GM21786 (cell line): ENCODE measurements at regions not wholly inside any gene's neighbourhood (a gene's known extent, or its start where the extent isn't known, plus 50 kb on each side); places are given as distances from the start of the nearest gene placed in this dataset.

Experiments
- ATAC-seq: cut with Tn5 transposase; IDR thresholded peaks from one replicate; pipeline ENCODE4 v1.9.1; 2021; ENCODE audit not compliant: unreplicated experiment

DNA sequence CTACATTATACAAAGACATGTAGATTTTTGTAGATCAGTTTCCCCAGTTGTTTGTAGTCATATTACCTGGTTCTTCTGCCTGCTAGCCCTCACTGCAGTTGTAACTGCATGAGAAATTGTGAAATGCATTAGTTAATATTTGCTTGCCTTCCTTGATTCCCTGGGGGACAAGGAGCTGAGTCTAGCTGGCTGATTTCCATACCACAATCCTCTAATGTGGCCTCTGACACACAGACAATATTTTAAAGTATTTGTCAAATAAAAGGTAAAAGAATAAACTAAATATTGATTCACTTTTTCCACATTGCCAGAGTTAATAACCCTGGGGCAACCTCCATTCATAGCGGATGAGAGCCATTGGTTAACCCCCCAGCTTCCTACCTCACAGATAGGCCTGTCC lies 128.8 kb upstream of the TMEM132C start:
- no peak for ATAC-seq

DNA sequence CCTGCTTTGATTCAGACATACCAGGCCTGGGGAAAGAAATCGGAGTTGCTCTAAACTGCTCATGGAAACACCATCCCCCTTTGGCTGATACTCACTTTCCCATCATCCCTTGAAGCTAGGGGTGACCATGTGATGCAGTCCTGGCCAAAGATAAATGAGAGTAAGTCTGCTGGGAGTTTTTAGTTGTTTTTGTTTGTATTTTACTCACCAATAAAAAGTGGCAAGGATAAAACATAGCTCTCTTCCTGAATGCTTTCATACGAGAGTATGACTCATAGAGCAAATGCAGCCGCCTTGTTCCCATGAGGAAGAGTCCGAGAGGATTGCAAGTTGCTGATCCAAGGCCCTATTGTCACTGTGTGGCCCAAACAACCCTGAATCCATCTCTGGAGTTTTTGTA lies 126.4 kb upstream of the TMEM132C start:
- no peak for ATAC-seq

DNA sequence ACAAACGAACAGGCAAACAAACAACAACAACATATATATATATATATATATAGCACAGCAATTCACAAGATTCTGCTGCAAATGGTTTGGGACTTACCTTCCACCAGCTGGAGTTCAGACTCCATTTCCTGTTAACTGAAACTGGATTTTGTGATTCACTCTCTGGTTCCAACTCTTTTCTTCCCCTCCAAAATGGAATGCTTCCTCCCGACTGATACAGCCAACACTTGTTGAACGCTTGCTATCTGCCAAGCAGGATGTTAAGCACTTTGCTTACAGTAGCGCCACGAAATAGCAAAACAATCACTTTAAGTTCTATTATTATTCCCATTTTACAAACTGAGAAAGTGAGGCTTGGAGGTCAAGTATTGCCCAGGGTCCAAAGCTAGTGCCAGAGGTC lies 116.0 kb upstream of the TMEM132C start:
- ATAC-seq: no peak

DNA sequence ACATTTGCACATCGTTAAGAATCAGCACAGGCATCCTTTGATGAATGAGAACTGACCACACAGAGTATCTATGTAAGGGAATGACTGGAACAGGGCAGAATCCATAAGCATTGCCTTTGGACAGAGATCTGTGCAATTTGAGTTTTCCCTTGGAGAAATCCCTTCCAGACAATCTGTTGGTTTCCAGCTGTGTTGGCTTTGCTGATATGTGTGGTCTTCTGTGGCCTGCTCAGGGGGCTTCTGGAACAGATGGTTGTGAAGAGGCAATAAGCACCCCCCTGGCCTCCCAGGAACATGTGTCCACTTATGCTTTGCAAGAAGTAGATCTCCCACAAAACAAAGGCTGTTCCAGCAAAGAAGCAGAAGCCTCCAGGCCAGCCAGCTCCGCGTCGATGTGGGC lies 111.4 kb upstream of the TMEM132C start:
- no peak for ATAC-seq

DNA sequence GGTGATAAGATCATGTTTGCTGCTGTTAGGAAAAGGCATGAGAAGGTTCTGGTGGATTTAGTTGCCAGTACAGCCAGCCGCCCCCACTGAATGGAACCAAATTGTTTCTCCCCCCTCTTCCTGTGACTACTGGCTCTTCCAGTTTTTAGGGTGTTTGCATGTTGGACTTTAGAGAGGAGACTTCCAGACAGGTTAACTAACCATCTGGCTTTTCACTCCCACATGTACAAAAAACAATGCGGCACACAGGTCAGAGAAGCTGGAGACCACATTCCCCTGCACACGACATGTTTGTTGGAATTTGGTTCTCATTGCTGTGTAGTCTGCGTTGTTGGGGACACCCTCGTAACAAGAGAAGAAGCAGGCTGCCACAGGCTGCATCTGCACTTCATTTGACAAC lies 103.9 kb upstream of the TMEM132C start:
- ATAC-seq: no peak

DNA sequence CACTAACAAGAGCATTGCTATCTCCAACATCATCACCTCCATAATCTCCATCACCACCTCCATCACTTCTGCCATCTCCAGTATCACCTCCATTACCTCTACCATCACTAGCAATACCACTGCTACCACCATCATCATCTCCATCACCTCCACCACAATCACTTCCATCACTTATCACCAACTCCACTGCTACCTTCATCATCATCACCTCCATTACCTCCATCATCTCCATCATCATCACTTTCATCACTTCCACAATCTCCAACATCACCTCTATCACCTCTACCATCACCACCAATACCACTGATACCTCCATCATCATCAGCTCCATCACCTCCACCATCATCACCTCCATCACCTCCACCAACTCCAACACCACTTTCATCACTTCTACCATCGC lies 102.4 kb upstream of the TMEM132C start:
- no peak for ATAC-seq

DNA sequence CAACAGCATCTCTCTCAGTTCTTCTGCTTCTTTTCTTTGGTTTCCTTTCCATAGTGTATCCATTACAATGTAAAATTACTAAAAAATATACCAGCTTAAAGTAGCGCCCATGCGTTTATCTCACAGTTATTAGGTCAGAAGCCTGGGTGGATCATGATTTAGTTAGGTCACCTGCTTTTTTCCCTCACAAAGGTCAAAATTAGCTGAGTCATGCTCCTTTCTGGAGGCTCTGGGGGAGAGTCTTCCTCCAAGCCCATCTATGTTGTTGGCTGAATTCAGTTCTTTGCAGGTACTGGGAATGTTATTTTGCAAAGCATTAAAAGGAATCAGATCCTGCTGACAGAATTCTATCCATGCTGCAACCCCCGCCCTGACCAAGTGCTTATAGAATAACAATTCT lies 101.6 kb upstream of the TMEM132C start:
- no peak for ATAC-seq

DNA sequence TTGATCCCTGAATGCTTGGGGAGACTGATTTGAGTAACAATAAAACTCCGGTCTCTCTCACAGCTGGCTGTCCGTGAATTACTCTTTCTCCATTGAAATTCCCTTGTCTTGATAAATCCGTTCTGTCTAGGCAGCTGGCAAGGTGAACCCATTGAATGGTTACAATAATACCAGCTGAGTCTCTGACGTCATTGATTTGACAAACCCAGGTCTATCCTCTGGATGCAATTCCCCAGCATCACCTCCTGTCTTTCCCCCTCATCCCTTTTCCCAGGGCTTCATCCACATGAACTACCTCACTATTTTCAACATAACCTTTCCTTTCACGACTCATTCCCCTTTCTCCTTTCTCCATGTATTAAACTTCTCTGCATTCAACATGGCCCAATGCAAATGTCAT lies 98.7 kb upstream of the TMEM132C start:
- ATAC-seq: no peak

DNA sequence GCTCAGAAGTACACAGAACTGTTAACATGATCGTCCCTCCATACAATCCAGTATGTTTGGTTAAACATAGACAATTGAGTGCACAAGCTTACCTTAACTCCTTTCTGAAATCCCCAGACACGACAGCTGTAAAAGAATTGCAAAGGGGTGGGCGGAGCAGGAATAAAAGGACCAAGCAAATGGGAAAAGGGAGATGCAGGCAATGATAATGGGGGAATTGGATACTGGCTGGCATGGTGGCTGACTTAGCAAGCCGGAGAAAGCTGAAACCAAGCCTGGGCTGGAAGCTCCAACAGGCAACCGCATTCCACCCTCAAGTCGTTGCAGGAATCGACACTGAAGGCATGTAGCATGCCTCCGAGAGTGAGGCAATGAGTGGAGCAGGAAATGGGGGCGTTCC lies 96.8 kb upstream of the TMEM132C start:
- ATAC-seq: no peak

DNA sequence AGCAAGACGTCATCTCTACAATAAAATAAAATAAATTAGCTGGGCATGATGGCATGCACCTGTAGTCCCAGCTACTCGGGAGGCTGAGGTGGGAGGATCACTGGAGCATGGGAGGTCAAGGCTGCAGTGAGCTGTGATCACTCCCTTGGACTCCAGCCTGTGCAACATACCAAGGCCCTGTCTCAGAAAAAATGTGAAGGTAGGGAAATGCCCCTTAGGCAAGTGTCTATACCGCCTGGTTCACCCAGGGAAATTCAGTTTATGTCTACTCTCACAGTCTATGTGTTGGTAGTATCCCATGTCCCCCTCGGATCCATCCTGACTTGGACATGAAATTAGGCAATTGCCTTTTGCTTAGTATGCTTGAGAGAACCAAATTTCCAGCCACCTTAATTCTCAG lies 88.4 kb upstream of the TMEM132C start:
- ATAC-seq: no peak

DNA sequence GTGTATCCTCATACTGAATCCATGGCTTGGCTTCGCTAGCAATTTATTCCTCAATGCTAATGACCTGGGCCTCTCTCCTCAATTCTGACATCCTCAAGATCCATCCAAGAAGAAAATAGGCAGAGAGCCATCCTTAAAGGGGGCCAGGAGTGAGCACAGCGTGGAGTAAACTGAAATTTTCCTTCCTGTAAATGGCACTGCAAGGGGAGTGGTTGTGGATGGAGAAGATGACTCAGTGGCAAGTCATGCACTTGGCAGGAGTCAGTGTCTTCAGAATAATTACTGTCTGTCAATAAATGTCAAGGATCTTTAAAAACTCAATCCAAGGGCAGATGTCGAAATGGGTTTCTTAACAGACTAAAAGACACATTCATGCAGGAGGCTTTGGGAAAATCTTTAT lies 88.0 kb upstream of the TMEM132C start:
- no peak for ATAC-seq

DNA sequence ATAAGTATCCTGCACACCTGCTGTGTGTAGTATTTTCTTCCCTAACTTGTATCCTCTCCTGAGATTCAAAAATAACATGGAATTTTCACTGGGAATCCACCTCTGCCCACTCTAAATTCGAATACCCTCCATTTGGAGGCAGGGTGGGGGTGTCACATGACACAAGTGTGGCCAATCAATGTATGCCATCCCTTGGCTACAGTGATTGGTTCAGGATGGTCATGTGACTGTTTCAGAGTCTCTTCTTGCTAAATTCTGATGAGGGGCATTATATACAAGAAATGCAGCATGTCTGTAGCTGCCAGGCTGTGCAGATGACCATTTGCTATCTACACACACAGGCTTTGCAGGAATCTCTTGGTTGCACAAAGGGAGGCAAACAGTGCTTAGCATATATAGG lies 86.8 kb upstream of the TMEM132C start:
- no peak for ATAC-seq

DNA sequence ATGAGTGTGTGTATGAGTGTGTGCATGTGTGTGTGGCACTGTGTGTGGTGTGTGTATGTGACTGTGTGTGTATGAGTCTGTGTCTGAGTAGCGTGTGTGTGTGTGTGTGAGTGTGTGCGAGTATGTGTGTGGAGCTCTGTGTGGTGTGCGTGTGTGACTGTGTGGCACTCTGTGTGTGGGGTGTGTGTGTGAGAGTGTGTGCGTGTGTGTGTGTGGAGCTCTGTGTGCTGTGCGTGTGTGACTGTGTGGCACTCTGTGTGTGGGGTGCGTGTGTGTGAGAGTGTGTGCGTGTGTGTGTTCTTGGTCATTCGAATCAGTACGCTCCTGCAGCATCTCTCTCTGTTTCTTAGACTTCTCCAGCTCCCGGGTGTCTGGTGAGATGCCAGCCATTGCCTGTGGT lies 76.9 kb upstream of the TMEM132C start:
- ATAC-seq: no peak

DNA sequence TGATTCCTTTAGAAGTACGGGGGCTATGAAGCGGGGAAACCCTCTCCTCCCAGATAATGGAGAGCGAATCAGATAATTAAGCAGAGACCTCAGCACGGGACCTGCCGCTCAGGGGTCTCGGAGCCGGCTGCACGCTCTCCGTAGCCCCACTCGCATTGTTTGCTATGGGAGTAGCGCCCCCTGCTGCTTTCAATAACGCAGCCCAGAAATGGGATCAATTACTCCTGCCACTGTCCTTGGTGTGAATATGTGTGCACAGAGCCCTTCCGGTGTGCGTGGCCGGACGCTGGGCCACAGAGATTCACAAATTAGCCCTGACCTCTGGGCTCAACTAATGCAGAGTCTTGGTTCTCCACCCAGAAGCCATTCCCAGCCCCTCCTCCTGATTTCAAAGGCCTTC lies 76.4 kb upstream of the TMEM132C start:
- no peak for ATAC-seq

DNA sequence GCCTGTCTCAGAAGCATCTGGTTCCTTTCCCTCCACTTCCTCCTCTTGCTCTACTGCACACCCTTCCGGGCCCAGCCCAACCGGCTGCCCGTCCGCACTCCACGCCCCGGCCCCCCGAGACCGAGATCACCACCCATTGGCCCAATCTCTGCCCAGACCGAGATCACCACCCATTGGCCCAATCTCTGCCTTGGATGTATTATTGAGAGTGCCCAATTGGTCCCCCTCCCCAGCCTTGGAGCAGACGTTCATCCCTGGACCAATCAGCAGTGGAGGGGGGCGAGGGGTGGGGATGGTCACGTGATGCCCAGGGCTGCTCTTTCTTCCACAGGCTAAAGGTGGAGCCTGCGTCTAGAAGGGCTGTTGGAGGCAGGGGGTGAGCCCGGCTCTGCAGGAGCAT lies 75.6 kb upstream of the TMEM132C start:
- no peak for ATAC-seq

DNA sequence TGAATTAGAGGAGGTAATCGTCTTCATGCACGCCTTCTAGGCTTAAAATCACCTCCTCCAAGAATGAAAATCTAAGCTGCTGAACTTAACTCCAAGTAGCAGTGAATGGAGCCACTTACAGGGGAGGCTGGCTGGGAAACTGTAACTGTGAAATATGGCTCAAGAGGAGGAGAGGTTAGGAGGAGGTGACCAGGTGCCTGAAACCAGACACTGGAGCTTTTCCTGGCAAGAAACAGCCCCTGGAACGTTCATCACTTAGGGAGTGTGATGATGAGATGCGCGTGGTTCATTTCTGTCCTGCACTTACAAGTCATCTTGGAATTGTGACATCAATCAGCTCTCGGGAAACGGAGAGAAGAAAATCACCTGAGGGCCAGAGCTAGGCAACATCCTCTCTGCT lies 62.3 kb upstream of the TMEM132C start:
- ATAC-seq: no peak

DNA sequence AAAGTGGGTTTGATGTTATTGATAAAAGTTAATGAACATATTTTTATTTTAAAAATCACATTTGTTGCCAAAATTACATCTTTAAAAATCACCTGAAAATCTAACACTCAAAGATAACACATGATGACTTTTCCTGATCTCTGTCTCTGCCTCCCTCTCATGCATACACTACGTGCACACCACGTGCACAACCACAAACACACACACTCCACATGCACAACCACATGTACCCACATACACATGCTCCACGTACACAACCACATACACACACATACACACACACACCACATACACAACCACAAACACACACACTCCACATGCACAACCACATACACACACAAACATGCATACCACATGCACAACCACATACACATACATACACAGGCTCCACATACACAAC lies 61.8 kb upstream of the TMEM132C start:
- no peak for ATAC-seq

DNA sequence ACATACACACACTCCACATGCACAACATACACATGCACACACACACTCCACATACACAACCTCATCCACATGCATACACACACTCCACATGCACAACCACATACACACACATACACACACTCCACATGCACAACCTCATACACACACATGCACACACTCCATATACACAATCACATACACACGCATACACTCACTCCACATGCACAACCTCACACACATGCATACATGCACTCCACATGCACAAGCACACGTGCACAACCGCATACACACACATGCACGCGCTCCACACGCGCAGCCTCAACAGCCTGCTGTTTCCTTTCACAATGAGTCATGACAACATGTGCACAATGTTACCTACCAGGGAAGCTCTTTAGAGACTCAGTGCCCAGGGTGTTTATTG lies 61.2 kb upstream of the TMEM132C start:
- no peak for ATAC-seq
